GM23338 (cell line): ENCODE measurements at regions not wholly inside any gene's neighbourhood (a gene's known extent, or its start where the extent isn't known, plus 50 kb on each side); places are given as distances from the start of the nearest gene placed in this dataset.

ENCODE experiments used
- ATAC-seq: fragments of 200-7000 bp; cut with Tn5 transposase; 3 replicates; pipeline ENCODE4 v1.9.1; 2020
- DNase-seq: peaks from one replicate; pipeline ENCODE4 v3.0.0-alpha.2; 2015; ENCODE audit warnings: low spot score
- H2AFZ ChIP-seq: fragments of 200-600 bp; sonication (generic); 2 replicates; pipeline ENCODE4 v1.8.0; 2016; ENCODE audit warnings: antibody characterized with exemption, mild to moderate bottlenecking, moderate library complexity
- H3F3A ChIP-seq: fragments of 200-600 bp; sonication (generic); replicated peaks from 2 replicates; pipeline ENCODE4 v1.8.0; 2017; ENCODE audit warnings: antibody characterized with exemption, mixed run types, low read depth
- H3K27ac ChIP-seq: fragments of 200-600 bp; sonication (generic); 2 replicates; pipeline ENCODE4 v1.6.1; 2016; ENCODE audit warnings: low read depth
- H3K27me3 ChIP-seq: fragments of 200-600 bp; sonication (generic); 2 replicates; pipeline ENCODE4 v1.8.0; 2016; ENCODE audit warnings: mild to moderate bottlenecking, mixed run types, moderate library complexity; ENCODE audit not compliant: insufficient read depth
- H3K36me3 ChIP-seq: fragments of 200-600 bp; sonication (generic); 2 replicates; pipeline ENCODE4 v1.8.0; 2016; ENCODE audit warnings: mild to moderate bottlenecking; ENCODE audit not compliant: insufficient read depth
- H3K4me1 ChIP-seq: fragments of 200-600 bp; sonication (generic); 2 replicates; pipeline ENCODE4 v1.8.0; 2016; ENCODE audit warnings: mild to moderate bottlenecking, moderate library complexity; ENCODE audit not compliant: insufficient read depth
- H3K4me2 ChIP-seq: fragments of 200-600 bp; sonication (generic); 2 replicates; pipeline ENCODE4 v1.7.1; 2017; ENCODE audit warnings: mixed run types
- H3K4me3 ChIP-seq: fragments of 200-600 bp; sonication (generic); 2 replicates; pipeline ENCODE4 v1.6.1; 2016; ENCODE audit warnings: mixed run types
- H3K79me2 ChIP-seq: fragments of 200-600 bp; sonication (generic); replicated peaks from 2 replicates; pipeline ENCODE4 v1.8.0; 2017; ENCODE audit warnings: mild to moderate bottlenecking; ENCODE audit not compliant: insufficient read depth
- H3K9me2 ChIP-seq: fragments of 200-600 bp; sonication (generic); 2 replicates; pipeline ENCODE4 v1.8.0; 2017; ENCODE audit not compliant: insufficient read depth
- H4K20me1 ChIP-seq: fragments of 200-600 bp; sonication (generic); replicated peaks from 2 replicates; pipeline ENCODE4 v1.8.0; 2017; ENCODE audit warnings: mild to moderate bottlenecking; ENCODE audit not compliant: insufficient read depth
- H3K27ac Mint-ChIP-seq: 2 replicates; pipeline ENCODE4 v1.8.0; 2020; ENCODE audit warnings: inconsistent platforms, mild to moderate bottlenecking, moderate library complexity, mixed read lengths
- H3K27me3 Mint-ChIP-seq: 3 replicates; pipeline ENCODE4 v1.8.0; 2022; ENCODE audit warnings: low read depth, mild to moderate bottlenecking, moderate library complexity, mixed read lengths, inconsistent platforms; ENCODE audit not compliant: insufficient read depth, poor library complexity
- H3K36me3 Mint-ChIP-seq: 3 replicates; pipeline ENCODE4 v1.8.0; 2021; ENCODE audit warnings: low read depth, mild to moderate bottlenecking, inconsistent platforms, moderate library complexity, mixed read lengths
- H3K4me1 Mint-ChIP-seq: 3 replicates; pipeline ENCODE4 v1.8.0; 2020; ENCODE audit warnings: mild to moderate bottlenecking, inconsistent platforms, mixed read lengths
- H3K4me3 Mint-ChIP-seq: 3 replicates; pipeline ENCODE4 v1.8.0; 2021; ENCODE audit warnings: moderate library complexity, mild to moderate bottlenecking, inconsistent platforms, mixed read lengths
- H3K9me3 Mint-ChIP-seq: 3 replicates; pipeline ENCODE4 v1.8.0; 2020; ENCODE audit warnings: moderate library complexity, mild to moderate bottlenecking, inconsistent platforms, mixed read lengths
- CREB1 ChIP-seq: fragments of 250-450 bp; sonication (Bioruptor Pico); IDR thresholded peaks from 2 replicates; pipeline ENCODE4 v1.5.0; 2020; ENCODE audit warnings: low read depth, mild to moderate bottlenecking, moderate library complexity
- EZH2 ChIP-seq: fragments of 200-600 bp; sonication (generic); IDR thresholded peaks from one replicate; pipeline ENCODE4 v1.8.0; 2017; ENCODE audit warnings: antibody characterized with exemption, mild to moderate bottlenecking, low read depth; ENCODE audit not compliant: unreplicated experiment
- EZH2phosphoT487 ChIP-seq: fragments of 200-600 bp; sonication (generic); IDR thresholded peaks from one replicate; pipeline ENCODE4 v1.8.1; 2018; ENCODE audit warnings: antibody characterized with exemption; ENCODE audit not compliant: unreplicated experiment
- JUNB ChIP-seq: IDR thresholded peaks from one replicate; pipeline ENCODE4 v1.6.1; 2016; ENCODE audit warnings: antibody characterized with exemption; ENCODE audit not compliant: unreplicated experiment
- NANOG ChIP-seq: IDR thresholded peaks from 2 replicates; pipeline ENCODE4 v1.6.1; 2016; ENCODE audit warnings: antibody characterized with exemption, borderline replicate concordance
- POLR2AphosphoS5 ChIP-seq: IDR thresholded peaks from 2 replicates; pipeline ENCODE4 v1.6.1; 2016; ENCODE audit warnings: antibody characterized with exemption, low read depth
- REST ChIP-seq: IDR thresholded peaks from one replicate; pipeline ENCODE4 v1.6.1; 2018; ENCODE audit warnings: antibody characterized with exemption; ENCODE audit not compliant: unreplicated experiment
- STAT1 ChIP-seq: IDR thresholded peaks from one replicate; pipeline ENCODE4 v1.6.1; 2016; ENCODE audit warnings: antibody characterized with exemption; ENCODE audit not compliant: unreplicated experiment
- ZNF114 ChIP-seq: fragments of 250-450 bp; sonication (Bioruptor Pico); IDR thresholded peaks from 2 replicates; pipeline ENCODE4 v1.5.0; 2020; ENCODE audit warnings: mild to moderate bottlenecking, moderate library complexity
- ZNF331 ChIP-seq: fragments of 250-450 bp; sonication (Bioruptor Pico); IDR thresholded peaks from 2 replicates; pipeline ENCODE4 v1.5.0; 2020; ENCODE audit warnings: low read depth, mild to moderate bottlenecking, moderate library complexity
- TF ChIP-seq, protein P1 (sequence below), 2 experiments: fragments of 200-600 bp in 1 of 2; sonication (generic) in 1 of 2; conservative IDR thresholded peaks; 2 replicates each; pipeline versions ENCODE4 v1.5.1 to v1.6.1; 2016 to 2017; ENCODE audit warnings: antibody characterized with exemption in 2 of 2, low read depth in 2 of 2, mild to moderate bottlenecking in 2 of 2, moderate library complexity in 1 of 2
- TF ChIP-seq, protein P2 (sequence below): IDR thresholded peaks from 2 replicates; pipeline ENCODE4 v1.6.1; 2016; ENCODE audit warnings: antibody characterized with exemption

DNA sequence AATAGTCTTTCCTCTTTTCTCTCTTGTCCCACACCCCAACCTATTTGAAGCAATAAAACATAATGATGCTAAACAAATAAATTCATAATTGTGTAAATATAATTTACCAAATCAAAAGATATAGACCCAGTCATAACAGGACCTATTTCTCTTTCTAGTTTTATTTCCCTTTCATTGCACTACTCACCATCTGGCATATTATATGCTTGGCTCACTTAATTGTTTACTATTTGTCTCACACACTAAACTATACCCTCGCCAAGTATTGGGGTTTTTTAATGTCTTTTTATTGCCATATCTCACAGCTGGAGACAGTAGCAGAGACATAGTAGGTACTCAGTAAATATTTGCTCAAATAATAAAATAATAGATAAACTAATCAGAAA is 597.5 kb upstream of the PCDH15 start:
- no peak overlapping the region for H3K4me3 Mint-ChIP-seq
- ATAC-seq (no peak), DNase-seq (no peak)
- no peak overlapping the region for H3K27ac ChIP-seq
- H3K36me3 Mint-ChIP-seq, result no peaks in the 10 kb centered on the region
- H3K4me3 ChIP-seq, result no peak overlapping the region
- H3K4me2 ChIP-seq, result no peak overlapping the region
- H3K36me3 ChIP-seq, result no peaks in the 10 kb centered on the region
- no peak overlapping the region for H3K27ac Mint-ChIP-seq
- no peaks in the 10 kb centered on the region for H4K20me1 ChIP-seq
- no peaks in the 10 kb centered on the region for H3K79me2 ChIP-seq
- peaks cover 34% of the 10 kb centered on the region; the same call in 1 of the 2 replicates for H3K4me1 ChIP-seq
- no peaks in the 10 kb centered on the region for H3K9me2 ChIP-seq
- peaks cover 1% of the 10 kb centered on the region for H3K27me3 Mint-ChIP-seq
- H3K27me3 ChIP-seq, result no peaks in the 10 kb centered on the region
- TF ChIP-seq, protein P1, sequence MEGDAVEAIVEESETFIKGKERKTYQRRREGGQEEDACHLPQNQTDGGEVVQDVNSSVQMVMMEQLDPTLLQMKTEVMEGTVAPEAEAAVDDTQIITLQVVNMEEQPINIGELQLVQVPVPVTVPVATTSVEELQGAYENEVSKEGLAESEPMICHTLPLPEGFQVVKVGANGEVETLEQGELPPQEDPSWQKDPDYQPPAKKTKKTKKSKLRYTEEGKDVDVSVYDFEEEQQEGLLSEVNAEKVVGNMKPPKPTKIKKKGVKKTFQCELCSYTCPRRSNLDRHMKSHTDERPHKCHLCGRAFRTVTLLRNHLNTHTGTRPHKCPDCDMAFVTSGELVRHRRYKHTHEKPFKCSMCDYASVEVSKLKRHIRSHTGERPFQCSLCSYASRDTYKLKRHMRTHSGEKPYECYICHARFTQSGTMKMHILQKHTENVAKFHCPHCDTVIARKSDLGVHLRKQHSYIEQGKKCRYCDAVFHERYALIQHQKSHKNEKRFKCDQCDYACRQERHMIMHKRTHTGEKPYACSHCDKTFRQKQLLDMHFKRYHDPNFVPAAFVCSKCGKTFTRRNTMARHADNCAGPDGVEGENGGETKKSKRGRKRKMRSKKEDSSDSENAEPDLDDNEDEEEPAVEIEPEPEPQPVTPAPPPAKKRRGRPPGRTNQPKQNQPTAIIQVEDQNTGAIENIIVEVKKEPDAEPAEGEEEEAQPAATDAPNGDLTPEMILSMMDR (conservative IDR thresholded peaks at IDR 0.05; ENCODE audit: low read depth in 2 of 2), result no peak
- TF ChIP-seq, protein P2, sequence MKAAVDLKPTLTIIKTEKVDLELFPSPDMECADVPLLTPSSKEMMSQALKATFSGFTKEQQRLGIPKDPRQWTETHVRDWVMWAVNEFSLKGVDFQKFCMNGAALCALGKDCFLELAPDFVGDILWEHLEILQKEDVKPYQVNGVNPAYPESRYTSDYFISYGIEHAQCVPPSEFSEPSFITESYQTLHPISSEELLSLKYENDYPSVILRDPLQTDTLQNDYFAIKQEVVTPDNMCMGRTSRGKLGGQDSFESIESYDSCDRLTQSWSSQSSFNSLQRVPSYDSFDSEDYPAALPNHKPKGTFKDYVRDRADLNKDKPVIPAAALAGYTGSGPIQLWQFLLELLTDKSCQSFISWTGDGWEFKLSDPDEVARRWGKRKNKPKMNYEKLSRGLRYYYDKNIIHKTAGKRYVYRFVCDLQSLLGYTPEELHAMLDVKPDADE, result no peak
- H3K9me3 Mint-ChIP-seq, result no peaks in the 10 kb centered on the region
- H3K4me1 Mint-ChIP-seq, result peaks cover 24% of the 10 kb centered on the region
- H2AFZ ChIP-seq, result no peak overlapping the region
- H3F3A ChIP-seq, result no peaks in the 10 kb centered on the region

DNA sequence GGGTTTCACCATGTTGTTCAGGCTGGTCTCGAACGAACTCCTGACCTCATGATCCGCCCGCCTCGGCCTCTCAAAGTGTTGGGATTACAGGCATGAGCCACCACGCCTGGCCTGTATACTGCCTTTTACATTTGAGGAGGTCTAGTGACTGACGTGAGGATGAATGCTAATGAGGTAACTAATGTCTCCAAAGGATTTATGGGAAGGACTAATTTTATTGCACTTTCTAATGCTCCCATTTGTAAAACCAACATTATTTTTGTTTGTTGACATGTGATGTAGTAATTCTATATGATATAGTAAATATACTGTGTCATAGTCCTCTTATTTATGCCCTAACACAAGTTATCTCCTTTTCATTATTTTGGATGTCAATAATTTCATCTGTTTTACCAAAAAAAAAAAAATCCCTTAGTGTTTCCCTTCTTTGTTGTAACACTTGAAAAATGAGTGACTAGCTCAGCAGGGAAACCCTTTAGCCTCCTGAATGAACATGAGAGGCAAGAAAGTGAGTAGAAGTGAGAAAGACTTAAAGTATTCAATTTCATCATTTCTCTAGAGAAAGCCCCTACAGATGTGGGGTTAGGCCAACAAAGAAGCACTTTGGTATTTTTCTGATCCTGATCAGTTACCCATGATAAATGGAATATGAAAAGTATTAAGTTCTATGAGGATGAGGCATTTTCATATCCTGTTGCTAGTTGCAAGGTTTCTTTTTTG is 596.9 kb upstream of the PCDH15 start:
- H3K36me3 ChIP-seq, result no peaks in the 10 kb centered on the region
- H4K20me1 ChIP-seq, result no peaks in the 10 kb centered on the region
- no peak for DNase-seq
- no peaks in the 10 kb centered on the region for H3F3A ChIP-seq
- Mint-ChIP-seq H3K4me3 (no peak overlapping the region), H3K27me3 (peaks cover 1% of the 10 kb centered on the region), H3K27ac (no peak overlapping the region), H3K36me3 (no peaks in the 10 kb centered on the region), H3K9me3 (no peaks in the 10 kb centered on the region), H3K4me1 (peaks cover 24% of the 10 kb centered on the region)
- peaks cover 34% of the 10 kb centered on the region; the same call in 1 of the 2 replicates for H3K4me1 ChIP-seq
- no peak overlapping the region for H3K27ac ChIP-seq
- H3K4me2 ChIP-seq, result no peak overlapping the region
- H3K9me2 ChIP-seq, result no peaks in the 10 kb centered on the region
- no peak for ATAC-seq
- H3K4me3 ChIP-seq, result no peak overlapping the region
- H3K27me3 ChIP-seq, result no peaks in the 10 kb centered on the region
- no peaks in the 10 kb centered on the region for H3K79me2 ChIP-seq
- H2AFZ ChIP-seq, result no peak overlapping the region
- TF ChIP-seq STAT1, result no peak
- no peak for TF ChIP-seq REST
- no peak for TF ChIP-seq ZNF114 (CRISPR knock-in tag)
- TF ChIP-seq EZH2, result no peak
- TF ChIP-seq ZNF331 (CRISPR knock-in tag), result no peak
- TF ChIP-seq EZH2phosphoT487, result no peak
- TF ChIP-seq, protein P1 (conservative IDR thresholded peaks at IDR 0.05; ENCODE audit: low read depth in 2 of 2), result no peak
- TF ChIP-seq CREB1 (CRISPR knock-in tag), result no peak
- TF ChIP-seq, protein P2, result no peak
- no peak for TF ChIP-seq JUNB
- TF ChIP-seq NANOG, result no peak
- TF ChIP-seq POLR2AphosphoS5, result no peak
